RPMI8226 (cell line): ENCODE measurements at regions not wholly inside any gene's neighbourhood (a gene's known extent, or its start where the extent isn't known, plus 50 kb on each side); places are given as distances from the start of the nearest gene placed in this dataset.

Experiments
- DNase-seq: peaks from one replicate; pipeline ENCODE4 v3.0.0-alpha.2; 2015

DNA sequence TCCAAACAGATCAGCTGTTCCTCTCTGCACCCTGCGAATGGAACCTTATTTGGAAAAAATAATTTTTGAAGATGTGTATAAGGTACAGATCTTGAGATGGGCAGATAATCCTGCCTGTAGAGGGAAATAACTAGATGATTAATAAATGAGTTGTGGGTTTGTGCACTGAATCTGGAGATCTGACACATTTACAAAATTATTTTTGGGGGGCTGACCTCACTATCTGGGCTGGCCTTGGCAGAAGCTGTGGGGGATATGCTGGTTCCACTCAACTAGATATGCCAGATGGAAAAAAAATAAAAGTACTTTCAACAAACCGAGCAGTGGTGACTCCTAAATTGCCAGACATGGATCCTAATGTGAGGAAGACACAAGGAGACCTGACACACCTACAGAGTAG lies 552.2 kb upstream of the AMELY start:
- no peak for DNase-seq

DNA sequence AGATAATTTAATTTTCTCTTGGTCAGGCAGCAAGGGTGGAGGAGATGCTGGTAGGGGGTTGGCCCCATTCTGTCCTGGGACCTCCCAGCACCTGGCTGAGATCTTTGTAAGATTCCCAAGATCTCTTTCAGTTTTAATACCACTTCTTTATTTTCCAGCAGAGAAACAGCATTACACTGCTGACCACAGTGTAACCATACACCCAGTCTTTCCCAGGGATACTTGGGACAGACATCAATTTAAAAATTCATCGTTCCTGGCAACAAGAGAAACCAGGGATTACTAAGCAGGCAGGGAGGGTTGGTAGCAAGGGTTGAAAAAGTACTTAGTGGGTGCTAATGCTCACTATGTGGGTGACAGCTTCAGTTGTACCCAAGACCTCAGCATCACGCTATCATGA lies 551.6 kb upstream of the AMELY start:
- no peak for DNase-seq

DNA sequence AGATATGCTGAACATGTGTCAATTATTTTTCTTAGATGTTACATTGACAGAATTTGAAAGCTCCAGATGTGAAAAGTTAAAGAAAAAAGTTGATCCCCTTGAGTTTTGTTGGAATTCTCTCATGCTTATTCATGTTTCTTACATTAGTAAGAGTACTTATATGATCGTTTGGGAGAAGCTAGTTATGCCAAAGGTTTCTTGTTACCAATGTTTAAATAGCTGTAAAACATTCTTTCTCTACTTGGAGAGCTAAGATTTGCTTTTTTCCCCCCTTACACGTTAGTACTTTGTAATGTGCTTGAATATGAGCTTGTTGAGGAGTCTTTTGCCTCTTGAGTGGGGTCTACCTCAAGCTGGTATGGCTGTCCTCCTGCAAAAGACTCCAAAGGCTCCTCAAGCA lies 551.1 kb upstream of the AMELY start:
- DNase-seq, result no peak

DNA sequence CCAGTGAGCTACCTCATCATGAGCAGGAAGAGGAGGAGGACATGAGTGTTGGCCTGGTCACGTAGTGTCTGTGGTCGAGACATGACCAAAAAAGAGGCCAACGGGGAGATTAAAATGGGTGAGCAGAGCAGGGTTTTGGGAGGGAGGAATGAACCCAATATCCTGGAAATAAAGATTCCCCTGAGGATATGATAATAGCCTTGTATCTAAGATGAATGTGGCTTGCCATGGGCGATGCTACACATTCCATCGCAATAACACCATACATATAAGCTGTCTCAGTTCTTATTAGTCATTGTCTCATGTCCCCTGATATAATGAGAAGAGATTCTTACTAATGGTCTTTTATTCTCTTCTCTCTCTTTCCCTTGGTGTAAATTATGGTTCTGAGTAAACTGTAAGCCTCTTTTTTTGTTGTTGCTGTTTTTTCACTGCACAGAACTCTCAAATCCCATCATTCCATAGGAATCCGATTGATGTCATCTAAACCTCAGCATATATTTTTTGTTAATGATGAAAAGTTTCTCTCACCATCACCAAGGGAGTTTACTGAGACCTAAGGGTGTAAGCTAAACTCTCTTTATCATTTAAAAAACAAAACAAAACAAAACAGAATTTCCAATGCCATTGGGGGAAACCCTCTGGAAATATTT lies 550.4 kb upstream of the AMELY start:
- DNase-seq, result no peak

DNA sequence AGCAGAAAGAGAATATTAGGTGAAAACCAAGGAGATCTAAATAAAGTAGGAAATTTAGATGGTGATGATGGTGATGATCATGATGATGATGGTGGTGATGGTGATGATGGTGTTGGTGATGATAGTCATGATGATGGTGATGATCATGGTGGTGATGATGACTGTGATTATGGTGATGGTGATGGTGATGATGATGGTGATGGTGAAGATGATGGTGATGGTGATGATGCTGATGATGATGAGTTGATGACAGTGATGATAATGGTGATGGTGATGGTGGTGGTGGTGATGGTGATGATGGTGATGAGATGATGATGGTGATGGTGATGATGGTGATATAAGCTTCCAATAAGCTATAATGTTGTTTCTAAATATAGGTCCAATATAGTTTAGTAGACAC lies 548.2 kb upstream of the AMELY start:
- no peak for DNase-seq

DNA sequence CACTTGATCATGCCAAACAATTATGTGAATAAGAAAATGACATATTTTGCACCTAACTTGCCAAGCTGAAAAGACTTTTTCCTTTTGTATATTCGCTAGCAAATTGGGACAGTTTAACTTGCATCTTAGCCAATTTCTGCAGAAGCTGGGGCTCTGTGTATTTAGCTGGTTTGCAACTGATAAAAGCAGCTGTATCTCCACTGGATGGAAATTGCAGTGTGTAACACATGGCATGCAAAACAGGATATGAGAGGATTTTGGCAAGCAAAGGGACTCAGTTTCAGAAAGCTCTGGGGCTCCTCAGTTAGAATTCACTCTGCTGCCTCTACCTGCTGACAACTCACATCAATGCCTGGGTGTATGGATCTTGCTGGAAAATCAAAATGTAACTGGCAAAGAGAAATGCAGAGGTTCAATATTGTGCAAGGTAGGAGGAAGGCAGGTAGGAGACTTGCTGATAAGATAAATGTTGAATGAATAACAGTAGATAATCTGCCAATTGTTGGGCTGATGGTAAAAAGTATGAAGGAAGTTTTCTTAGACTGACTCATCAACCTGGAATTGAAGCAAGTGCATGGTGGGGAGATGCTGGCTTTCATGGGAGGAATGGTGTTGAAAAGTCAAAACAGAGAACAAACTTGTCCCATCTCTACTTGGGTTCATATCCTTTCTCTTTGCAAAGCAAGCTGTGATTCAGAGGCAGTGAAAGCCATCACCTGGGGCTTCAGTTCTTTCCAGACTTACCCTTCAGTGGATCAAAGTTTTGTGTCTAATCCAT lies 546.9 kb upstream of the AMELY start:
- DNase-seq, result no peak

DNA sequence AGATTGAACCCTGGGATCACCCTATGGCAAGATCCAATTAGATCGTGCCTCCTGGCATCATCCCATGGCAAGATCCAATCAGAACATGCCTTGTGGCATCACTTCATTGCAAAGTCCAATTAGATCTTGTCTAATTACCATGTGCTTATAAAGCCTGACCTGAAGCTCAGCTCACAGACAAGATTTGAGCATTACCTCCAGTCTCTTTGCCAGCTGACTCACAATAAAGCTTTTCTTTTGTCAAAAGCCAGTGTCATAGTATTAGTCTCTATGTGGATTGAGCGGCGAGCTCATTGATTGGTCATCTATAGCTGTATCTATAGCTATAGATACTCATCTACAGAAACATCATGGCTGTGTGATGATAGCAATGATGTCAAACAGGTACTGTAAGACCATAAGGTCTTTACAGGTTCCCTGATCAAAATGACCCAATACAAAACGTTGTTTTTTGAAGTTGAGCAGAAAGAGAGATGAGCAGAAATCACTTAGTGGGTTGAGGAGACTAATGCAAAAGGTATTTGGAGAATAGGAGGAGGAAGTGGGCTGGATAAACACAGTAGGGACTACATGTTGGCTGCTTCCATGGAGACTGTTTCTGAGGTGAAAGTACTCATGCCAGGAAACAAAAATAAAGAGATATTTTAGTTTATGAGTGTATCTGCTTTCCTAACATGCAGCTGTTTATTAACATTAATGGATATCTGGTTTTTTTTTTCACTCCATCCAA lies 545.9 kb upstream of the AMELY start:
- DNase-seq, result no peak

DNA sequence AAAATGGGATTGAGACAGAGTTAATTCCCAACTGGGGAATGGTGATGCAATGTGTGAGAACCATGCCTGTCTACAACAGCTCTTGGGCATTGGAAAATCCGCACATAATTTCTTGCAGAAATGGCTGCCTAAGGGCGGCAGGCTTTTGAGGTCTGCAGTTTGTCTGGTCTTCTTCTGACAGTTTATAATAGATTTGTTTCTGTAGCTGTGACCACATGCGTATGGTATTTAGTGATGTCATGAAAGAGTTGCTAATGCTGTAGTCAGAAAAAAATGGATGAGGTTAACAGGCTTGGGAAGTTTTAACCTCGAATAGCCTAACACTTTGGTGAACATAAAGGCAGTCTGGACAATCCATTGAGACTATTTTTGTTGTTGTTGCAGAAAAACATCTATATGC lies 544.1 kb upstream of the AMELY start:
- no peak for DNase-seq

DNA sequence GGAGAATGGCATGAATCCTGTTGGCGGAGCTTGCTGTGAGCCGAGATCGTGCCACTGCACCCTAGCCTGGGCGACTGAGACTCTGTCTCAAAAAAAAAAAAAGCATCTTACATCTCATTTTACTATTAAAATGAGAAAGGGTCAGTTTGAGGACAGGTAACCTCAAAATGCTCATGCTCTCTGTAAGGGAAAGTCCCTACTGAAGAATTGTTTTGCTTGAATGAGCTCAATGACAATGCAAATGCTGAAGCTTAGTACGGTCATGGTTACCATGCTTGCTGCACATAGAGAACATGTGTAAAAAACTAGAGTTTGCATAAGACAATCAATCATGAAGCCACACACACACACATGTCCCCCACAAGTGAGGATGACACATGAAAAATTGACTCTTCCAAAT lies 541.8 kb upstream of the AMELY start:
- DNase-seq, result no peak

DNA sequence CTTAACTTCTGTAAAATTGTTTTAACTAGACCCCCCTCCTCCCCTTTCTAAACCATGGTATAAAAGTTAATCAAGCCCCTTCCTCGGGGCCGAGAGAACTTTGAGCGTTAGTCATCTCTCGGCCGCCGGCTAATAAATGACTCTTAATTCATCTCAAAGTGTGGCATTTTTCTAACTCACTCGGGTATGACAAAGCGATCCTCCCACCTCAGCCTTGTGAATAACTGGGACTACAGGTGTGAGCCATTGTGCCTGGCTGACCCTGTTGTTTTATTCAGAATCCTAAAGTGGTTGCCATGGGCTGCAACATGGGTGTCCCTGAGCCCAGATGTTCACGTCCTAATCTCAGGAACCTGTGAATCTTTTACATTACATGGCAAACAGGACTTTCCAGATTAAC lies 540.7 kb upstream of the AMELY start:
- no peak for DNase-seq

DNA sequence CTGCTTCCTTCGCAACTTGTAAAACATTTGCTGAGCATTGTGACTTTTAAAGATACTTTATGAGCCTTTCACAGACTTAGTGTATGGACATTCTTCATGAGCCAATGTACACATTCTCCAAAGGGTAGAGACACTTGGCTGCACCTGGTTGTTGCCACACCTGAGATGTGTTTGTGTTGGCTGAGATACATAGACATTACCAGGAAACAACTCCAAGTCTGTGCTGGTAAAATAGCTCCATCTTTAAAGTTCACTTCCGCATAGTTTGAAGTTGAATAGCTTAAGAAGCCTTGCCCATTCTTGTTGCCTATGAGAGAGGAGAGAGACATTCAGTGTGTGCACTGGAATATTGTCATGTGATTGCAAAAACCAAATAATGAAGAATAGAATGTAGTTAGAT lies 538.3 kb upstream of the AMELY start:
- DNase-seq, result no peak

DNA sequence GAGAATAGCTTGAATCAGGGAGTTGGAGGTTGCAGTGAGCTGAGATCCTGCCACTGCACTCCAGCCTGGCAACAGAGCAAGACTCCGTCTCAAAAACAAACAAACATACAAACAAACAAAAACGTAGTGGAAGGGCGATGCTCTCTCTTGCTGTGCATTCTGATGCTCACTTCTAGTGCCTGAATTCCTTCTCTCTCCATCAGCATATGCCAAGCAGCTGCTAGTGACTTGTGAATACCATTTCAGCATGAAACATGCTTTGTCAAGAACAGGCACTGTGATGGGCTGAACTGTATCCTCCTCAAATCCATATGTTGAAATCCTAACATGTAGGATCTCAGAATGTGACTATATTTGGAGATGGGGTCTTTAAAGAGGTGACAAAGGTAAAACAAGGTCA lies 537.1 kb upstream of the AMELY start:
- DNase-seq, result no peak

DNA sequence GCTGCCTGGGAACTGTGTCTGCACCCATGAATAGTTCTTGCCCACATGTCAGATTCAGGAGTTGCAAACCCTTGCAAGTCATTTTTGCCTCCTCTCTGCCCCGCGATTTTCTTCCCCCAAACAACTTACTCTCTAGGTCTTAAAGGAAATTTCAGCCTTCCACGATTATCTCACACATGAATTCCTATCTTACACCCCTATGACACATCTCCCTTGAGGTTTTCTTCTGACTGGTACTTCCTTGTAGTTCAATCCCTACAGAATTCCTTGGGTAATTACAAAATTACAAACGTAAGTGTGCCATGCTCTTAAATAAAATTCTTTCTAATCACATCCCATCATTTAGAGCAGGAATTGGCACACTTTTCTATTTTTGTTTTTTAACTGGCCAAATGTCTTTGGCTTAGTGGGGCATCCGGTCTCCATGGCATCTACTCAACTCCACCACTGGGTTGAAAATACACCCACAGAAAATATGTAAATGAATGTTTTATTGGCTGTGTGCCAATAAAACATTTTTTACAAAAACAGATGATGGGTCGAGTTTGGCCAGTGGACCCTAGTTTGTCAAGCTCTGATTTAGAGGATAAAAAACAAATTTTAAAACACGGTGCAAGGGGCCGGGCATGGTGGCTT lies 536.4 kb upstream of the AMELY start:
- no peak for DNase-seq

DNA sequence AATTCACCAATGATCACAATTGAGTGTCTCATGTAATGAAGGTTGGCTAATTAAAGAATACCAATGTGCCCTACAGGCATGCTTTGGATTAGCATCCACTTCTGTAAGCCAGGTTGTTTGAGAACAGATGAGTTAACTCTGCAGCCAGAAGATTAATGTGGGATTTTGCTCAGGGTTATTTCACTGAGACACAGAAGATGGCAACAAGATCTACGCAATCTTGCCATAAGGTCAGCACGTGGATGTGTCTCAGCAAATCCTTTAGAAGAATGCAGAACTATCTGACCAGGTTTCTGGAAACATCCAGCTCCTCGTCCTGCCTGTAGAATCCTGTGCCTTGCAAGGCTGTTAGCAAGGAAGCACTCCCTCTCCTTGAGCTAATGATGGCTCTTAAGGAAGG lies 532.6 kb upstream of the AMELY start:
- DNase-seq, result no peak

DNA sequence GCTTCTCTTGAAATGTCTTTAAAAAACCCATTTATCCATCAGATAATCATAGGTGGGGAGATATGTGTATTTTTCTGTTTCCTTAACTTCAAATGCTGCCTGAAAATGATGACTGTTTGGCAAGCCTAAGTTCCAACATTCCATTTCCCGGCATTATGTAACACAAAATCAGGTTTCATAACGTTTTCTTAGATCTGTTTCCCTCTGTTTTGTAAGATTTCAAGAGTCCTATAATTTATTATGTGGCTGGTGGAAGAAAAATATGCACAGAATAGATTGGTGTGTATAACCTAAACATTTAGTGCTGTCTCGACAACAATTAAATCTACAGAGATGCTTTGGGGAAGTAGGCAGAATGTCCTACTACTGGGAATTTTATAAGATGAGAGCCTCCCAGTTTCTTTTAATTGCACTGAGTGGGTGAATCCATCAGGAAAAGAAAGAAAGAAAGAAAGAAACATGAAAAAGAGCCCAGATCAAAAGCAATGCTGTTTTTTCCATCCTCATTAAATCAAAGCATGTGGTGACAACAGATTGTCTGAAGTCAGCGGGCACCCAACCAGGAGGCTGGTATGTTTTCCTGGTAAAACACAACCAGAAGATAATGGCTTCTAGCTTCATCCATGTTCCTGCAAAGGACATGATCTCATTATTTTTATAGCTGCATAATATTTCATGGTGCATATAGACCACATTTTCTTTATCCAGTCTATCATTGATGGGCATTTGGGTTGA lies 529.4 kb upstream of the AMELY start:
- no peak for DNase-seq

DNA sequence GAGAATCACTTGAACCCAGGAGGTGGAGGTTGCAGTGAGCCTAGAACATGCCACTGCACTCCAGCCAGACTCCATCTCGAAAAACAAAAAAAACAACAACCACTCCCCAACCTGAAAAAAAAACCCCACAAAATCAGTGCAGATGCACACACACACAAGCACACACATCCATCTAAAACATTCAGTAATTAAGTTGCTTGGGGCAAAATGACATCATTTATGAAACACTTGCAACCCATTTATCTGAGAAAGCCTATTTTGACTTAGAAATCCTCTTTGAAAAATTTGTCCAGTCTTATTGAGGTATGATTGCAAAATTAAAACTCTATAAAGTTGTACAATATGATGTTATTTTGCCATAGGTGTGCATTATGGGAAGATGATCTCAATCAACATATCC lies 525.5 kb upstream of the AMELY start:
- no peak for DNase-seq

DNA sequence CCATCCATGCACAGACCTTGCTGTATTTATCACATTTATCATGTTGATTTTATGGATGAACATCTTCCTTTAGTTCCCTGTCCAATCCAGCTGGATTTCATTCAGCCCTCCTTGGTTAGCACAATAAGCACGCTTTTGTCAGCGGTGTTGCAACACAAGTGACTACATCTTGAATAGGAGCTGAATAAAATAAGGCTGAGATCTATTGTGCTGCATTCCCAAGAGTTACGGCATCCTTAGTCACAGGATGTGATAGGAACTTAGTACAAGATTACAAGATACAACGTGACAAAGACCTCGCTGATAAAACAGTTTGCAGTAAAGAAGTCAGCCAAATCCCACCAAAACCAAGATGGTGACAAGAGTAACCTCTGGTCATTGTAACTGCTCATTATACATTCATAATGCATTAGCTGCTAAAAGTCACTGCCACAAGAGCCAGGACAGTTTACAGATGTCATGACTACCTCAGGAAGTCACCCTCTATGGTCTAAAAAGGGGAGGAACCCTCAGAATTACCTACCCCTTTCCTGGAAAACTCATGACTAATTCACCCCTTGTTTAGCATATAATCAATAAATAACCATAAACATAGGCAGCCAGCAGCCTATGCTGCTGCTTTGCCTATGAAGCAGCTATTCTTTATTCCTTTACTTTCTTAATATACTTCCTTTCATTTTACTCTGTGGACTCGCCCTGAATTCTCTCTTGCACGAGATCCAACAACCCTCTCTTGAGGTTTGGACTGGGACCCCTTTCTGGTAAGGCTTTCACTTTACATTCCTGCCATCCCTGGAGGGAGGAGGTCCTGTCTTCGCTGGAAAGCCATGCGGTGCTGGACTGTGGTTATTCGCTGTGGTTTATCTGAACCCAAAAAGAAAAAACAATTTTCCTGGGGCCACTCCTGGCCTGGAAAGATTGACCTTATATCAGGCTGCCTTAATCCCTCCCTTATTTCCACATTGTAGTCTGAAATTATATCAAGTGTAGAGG lies 522.6 kb upstream of the AMELY start:
- DNase-seq, result no peak

DNA sequence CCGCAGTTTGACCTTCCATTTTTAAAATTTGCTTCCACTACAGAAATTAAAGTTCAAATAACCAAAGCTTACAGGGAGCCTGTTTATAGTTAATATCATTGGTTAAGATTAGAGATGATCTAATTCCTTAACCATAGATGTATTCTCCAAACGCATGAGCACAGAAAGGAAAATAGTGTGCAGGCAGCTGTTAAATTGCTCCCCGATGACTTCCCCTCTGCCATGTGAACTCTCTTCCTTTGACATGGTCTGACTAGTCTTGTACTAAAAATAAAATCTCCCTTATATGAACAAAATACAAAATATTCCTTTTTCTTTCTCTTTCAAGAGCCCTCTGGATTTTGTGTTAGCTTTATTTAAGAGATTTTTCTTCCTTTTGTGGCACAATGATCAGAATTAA lies 507.6 kb upstream of the AMELY start:
- DNase-seq, result no peak

DNA sequence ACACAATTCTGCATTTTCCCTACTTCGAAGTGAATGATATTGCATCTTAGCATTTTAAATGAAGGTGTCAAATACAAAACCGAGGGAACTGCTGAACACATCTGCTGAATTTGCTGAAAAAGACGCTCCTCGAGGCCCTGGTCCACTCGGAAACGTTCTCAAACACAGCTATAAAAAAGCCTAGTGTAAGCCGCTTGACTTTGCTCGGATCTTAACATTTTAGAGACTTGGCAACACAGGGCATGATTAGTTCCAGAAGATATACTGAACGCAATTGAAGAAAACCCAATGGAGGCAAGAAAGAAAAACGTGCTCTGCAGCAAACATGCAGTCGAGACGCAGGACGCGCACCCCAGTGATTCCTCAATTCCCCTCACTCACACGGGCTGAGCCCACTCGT lies 506.4 kb upstream of the AMELY start:
- no peak for DNase-seq

DNA sequence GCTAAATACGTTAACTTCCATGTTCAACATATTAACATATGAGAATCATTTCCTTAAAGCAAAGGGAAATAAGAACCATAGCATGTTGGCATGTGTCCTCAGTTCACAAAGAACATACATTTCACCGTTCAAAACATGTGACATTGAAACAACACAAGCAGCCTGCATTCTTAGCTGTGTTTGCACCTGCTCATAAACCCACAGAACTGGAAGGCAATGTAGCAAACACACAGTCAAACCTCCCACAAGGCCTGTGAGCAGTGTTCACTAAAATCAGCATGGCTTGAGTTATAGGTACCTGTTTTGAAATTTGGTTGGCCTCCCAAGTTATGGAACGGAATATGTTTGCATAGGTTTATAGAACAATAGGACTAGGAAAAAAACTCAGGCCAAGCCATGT lies 504.9 kb upstream of the AMELY start:
- no peak for DNase-seq

DNA sequence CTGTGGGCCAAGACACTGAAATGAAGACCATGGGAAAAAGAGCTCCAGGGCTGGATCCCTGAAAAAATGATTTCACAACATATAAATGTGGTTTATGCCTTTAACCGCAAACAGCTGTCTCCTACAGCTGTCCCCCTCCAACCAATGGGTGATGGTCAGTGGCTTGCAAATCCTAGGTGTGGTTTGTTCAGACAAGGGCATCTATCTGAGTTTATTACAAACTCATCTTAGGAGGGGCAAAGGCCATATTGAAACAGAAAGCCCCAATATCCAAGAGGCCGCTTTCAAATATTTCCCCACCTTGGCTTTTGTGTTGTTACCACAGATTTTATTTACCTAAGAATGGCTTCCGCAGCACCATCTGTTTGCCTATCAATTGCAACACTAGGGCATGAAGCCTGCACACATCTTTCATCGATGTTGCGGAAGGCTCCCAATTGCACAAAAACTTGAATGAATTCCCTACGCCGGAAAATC lies 503.6 kb upstream of the AMELY start:
- DNase-seq, result no peak

DNA sequence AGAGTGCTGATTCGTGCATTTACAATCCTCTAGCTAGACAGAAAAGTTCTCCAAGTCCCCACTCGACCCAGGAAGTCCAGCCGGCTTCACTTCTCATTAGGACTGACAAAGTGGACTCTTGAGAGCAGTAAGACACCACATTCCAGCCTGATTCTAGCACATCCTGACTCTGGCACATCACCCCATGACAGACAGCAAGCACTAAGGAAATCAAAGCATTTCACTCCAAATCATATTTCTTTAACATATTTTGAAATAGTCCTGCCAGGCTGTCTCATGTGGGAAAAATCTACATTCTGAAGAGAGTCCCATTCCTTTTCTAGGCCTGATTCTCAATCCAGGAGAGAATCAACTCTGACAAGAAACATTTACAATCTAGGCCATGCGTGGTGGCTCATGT lies 478.5 kb upstream of the AMELY start:
- DNase-seq, result no peak
